Stimulated activated CD4-positive, alpha-beta T cell treated with anti-CD3 and anti-CD28 coated beads, Interleukin-12 subunit alpha, Interleukin-12 subunit beta, amount 100 ng/mL, for 4 hours (primary cell): ENCODE measurements at regions not wholly inside any gene's neighbourhood (a gene's known extent, or its start where the extent isn't known, plus 50 kb on each side); places are given as distances from the start of the nearest gene placed in this dataset.

Experiments used
- DNase-seq: peaks from one replicate; pipeline ENCODE4 v3.0.0-alpha.2; 2020

DNA sequence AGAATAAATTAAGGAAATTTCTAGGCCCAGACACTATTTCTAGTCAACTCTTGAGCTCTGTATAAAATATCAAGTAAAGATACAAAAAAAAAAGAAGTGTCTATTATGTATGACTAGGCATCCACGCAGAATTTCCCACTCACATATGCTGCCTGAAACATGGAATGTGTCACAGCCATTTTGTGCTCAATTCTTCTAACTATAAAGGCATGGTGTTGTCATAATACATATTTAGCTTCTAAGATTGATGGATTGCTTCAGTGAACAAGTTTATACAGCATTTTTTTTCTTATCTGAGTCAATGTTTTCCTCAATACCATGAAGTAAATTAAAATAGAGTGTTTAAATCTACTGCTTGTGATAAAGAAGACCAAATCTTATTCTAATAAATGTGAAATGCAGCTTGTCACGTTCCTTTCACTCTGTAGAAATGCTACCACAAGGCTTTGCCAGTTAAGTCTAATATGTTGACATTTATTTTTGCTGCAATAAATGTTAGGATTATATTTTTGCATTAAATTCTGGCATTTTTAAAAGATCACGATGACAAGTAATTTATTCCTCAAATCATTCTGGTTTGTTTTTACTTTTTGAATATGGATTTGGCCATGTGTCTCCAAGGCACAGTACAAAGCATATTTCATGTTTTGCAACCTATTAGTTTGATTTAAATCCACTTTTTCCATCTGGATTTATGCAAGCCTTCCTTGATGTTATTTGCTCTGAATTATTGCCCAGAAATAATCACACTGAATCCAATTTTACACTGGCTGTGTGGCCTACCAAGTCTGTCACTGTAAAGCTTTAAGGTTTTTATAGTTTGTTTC, 1829.0 kb upstream of the PCDH7 start:
- no peak for DNase-seq

DNA sequence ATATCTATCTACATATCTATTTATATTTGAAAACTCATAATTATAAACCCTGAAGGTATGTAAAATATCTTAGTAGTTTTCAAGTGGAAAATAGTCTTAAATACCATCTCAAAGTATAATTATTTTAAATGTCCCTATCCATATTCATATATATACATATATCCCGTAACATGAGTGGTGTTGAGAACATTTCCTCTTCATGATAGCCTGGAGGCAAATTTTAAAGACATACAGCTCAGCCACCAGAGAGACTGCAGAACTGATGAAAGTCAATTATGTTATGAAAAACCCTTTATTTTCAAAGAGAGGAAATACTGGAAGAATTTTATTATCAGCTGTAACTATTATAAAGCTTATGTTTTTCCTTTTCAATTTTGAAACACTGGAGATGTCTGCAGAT, 1806.7 kb upstream of the PCDH7 start:
- DNase-seq: no peak

DNA sequence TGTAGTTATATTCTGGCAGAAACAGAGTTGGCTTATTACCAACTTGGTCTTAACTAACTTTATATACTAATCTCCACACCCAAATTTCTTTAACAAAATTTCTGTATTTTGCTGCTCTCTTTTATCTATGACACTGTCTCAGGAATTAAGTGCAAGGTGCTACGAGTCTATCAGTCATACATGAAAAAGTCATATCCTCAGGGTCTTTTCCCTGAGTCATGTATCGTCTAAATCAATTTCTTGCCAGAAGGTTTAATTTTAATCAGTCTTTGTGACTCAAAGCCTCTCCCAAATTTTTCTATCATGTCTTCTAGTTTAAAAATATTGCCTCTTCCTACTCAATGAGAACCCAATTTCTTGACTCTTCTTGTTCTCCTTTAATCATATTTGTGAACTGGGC, 1803.6 kb upstream of the PCDH7 start:
- DNase-seq: no peak

DNA sequence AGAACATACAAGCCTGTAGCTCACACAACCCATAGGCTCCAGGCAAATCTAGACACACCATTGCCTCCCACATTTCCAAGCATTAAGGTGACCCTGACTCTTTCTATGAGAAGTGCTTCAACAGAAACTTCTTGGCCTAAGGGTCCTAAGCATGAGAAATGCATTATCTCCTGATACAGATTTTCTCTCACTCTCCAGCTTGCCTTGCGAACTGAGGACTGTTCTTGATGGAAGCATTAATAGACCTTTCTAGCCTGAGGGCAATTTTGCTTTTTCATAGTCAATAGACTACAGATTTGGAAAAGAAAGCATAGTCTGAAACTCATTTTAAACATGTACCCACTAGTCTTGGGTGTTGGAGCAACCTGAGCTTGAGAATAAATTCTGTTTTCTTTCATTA, 1801.3 kb upstream of the PCDH7 start:
- no peak for DNase-seq

DNA sequence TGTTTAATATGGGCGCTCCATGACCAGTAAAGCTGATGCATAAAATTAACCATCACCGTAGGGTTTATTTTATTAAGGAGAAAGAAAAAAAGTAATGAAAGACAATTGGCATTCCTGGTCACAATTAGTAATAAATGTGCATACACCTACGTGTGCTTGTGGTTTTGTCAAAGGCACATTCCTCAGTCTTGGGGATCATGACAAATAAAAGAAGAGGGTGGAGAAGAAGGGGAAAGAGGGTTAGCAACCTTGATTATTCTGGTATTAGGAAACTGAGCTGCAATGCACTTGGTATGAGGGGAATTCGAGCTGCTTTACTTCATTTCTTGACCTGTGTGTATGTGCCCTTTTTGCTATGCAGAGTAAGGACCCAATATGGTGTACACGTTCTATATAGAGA, 1798.3 kb upstream of the PCDH7 start:
- no peak for DNase-seq

DNA sequence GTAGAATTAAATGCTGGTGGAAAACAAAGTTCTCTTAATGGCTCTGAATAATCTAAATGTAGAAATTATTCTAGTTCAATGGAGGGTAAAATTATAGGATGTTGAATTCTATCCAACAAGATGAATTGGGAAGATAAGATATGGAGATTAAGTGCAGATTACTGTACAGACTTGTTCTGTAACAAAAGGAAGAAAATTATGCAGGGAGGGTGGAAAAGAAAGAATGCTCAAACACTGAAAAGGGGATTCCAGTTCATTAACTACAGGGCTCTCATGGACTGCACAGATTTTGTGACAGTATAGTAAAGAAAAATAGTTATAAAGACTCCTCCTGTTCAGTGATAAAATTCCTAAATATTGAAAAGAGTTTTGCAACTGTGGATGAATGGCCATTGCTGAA, 1794.0 kb upstream of the PCDH7 start:
- no peak for DNase-seq

DNA sequence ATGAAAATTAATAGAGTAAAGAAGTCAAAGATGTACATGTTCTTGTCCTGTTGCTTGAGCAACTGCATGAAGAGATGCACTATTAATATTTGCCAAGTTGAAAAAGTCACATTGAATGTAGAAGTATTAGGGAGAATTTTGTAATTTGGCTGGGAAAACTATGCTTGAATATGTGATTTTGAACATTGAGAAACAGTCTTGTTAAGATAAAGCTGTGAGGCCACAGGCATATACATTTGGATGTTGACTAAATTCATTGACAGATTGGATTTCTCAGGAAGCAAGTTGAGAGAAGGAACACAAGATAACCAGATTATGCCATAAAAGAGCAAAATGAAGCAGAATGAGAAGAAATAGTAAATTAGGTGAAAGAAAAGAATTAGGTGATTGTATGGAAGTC, 1777.5 kb upstream of the PCDH7 start:
- DNase-seq: no peak

DNA sequence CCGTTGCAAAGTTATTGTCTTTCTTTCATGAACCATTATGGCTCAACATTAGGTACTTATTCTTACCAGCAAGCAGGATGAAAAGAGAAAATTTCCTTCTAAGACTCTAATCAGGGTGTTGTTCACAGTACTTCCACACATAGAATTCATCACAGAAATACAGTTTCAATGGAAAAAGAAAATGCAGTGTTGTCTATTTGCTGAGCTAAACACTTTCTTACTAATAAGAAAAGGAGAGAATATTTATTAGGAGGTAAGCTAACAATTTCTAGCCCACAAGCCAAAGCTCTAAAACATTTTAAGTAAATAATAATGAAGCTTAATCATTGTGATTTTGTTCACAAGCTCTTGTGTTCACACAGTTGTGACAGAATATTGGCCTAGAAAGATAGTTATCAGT, 1772.8 kb upstream of the PCDH7 start:
- no peak for DNase-seq

DNA sequence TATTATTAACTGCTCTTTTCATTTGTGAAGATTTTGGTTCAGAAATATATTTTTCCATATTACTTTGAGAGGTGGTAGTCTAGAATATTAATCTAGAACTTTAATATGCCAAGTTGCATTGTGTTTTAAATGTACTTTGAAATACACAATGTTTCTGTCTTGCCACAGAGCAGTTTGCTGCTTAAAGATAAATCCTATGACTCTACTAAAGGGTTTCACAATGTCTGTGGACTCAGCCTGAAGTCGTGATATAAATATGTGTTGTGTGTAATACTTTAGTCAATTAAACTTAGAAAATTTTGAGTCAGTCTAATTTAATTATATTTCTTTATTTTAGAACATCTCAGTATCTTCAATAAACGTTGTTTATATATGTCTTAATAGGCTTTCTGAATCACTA, 1771.7 kb upstream of the PCDH7 start:
- no peak for DNase-seq

DNA sequence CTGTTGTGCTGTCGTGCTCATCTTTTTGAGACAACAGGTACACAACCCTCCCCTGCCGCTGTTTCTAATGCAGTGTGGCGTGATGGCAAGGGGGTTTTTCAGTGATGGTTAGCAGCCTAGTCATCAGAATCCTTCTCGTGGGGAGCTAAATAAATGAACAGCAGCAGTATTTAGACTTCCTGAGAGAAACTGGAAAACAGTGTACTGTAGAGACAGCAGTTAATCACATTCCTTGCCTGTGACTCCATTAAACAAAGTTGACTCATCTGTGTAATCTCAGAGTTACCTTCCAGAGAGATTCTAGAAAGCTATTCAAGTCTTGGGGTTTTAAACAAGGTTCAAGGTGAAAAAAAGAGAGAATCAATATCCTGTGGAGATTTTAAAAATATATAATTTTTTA, 1753.2 kb upstream of the PCDH7 start:
- DNase-seq: no peak

DNA sequence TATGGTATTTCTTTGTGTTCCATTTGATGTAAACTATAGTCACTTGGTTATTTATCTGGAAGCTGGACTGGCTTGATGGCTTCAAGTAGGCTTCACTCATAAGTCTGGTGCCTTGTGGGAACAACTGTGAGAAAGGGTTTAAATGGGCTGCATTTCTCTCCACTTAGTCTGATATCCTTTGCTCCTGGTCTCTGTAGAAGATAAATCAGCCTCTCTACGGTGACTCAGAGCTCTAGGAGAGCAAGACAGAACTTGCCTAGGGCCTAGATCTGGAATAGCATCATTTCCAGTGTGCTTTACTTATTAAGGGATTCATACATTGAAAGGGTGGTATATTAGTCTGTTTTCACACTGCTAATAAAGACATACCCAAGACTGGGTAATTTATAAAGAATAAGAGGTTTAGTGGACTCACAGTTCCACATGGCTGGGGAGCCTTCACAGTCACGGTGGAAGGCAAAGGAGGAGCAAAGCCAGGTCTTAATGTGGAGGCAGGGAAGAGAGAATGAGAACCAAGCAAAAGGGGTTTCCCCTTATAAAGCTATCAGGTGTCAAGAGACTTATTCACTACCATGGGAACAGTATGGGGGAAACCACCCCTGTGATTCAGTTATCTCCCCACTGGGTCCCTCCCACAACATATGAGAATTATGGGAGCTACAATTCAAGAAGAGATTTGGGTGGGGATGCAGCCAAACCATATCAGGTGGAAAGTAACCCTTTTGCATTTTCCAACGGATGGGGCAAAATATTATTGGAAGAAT, 1746.4 kb upstream of the PCDH7 start:
- DNase-seq: no peak

DNA sequence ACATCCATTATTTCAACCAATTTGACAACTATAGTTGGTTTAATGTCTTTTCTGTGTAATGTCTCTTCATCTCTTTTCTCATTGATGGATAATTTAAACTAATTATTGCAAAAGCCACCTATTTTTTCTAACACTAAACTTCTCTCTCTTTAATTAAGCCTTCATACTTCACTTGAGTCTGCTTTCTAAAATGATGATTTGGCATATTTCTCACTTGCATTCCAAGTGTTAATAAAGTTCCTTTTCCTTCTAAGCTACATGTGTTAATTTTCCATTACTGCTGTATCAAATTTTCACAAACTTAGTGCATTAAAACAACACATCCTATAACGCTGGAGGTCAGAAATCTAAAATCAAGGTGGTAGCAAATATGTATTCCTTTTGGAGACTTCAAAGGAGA, 1743.8 kb upstream of the PCDH7 start:
- no peak for DNase-seq

DNA sequence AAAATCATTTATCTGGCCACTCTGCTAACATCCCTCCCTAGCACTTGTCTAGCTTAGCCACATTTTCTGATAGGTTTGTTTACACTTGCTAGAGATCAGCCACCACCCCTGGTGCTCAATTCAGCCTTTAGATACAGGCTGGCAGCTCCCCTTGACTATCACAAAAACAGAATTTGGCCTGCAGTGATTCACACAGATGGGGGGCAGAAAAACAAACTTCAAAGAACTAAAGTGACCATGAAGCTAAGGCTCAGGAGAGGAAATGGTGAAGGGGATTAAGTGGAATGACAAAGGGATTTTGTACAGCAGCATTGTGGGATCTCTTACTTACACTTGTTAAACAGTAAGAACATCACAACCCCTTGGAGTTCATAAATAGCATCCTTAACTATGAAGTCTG, 1718.0 kb upstream of the PCDH7 start:
- DNase-seq: no peak

DNA sequence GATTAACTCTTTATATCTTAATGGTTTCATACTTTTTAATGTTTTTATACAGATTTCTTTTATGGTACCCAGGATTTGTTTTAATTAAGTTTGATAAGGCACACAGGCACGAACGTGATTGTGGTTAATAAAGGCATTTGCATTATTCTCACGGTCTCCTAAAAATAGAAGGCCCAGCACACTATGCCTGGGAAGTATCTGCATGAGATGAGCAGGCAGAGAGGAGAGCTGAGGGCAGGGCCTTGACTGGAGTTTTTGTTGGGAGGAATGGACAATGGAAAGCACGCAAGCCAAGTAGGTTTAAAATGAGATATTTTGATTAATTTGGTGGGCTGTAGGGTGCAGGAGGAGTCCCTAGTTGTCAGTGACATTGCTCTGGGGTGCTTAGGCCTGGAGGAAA, 1714.3 kb upstream of the PCDH7 start:
- no peak for DNase-seq

DNA sequence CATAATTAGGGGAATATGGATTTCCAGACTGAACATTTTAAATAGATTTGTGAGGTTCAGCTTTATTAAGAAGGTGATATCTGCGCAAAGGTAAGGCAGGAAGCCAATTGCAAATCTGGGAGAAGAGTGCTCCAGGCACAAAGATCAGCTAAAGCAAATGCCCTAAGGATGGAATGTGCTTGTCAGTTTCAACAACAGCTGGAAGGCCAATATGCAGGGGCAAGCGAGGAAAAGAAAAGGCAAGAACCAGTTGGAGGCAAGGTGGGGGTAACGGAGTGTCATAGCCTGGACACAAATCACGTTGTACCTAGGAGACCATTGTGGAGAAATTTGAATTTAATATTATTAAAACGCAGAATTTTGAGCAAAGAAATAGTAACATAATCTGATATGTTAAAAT, 1710.3 kb upstream of the PCDH7 start:
- no peak for DNase-seq

DNA sequence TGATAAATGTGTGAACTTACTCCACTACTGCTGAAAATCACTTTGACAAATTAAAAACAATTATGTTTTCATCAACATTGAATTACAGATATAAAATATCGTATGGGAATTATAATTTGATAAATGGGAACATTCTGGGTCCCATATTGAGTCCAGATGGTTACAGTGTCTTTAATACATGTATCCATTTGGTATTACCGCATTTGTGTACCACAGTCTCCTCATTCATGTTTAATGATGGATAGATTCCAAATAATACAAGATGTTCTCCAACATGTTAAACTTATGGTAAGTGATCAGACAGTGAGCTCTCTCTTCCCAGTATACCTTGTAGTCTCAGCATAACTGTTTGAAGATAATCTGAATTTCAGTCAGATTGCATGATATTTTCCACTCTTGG, 1706.8 kb upstream of the PCDH7 start:
- no peak for DNase-seq

DNA sequence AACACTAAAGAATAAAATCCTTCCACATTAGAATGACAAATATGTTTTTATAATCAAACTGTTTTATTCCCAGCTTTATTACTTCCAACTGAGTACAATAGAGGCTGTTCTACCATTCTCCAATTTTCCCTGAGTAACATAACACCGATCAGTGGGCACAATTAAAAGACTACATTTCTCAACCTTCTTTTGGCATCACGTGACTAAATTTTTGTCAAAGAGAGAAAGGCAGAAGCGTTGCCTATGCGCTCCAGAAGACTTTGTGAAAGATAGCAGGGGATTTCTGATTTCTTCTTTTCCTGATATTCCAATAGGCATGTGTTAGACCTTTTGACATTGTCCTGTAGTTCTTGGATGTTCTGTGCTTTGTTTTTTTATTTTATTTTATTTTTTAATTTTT, 1705.6 kb upstream of the PCDH7 start:
- no peak for DNase-seq

DNA sequence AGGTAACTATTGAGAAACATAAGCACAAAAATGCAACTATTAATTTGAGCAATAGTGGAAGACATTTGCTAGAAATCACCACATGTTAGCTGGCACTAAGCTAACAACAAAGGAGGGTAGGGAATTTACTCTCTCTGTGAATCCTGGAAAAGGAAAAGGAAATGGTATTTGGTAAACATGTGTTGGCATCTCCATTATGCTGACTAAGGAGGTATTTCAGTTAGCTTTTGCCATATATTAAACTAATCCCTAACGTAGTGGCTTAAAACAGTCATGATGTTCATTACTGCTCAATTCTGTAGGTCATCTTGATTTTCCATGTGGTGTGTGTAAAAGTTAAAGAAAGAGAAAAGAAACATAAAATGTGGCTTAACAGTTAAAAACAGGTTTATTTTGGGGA, 1686.5 kb upstream of the PCDH7 start:
- no peak for DNase-seq

DNA sequence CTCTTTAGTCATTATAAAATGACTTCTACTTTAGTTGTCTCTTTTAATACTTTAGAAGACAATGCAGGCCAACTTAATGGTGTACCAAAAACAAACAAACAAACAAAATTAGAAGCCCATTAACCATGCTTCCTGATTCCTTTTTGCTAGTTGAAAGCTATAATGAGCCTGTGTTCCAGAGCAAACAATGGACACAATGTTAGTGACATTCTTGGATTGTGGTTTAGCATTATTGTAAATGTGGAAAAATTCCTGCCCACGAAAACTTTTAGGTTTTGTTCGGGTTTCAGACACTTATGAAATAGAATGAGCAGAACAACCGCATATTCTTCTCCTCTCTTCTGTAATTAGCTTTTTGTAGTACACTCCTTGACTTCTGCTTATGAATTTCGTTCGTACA, 1682.7 kb upstream of the PCDH7 start:
- no peak for DNase-seq

DNA sequence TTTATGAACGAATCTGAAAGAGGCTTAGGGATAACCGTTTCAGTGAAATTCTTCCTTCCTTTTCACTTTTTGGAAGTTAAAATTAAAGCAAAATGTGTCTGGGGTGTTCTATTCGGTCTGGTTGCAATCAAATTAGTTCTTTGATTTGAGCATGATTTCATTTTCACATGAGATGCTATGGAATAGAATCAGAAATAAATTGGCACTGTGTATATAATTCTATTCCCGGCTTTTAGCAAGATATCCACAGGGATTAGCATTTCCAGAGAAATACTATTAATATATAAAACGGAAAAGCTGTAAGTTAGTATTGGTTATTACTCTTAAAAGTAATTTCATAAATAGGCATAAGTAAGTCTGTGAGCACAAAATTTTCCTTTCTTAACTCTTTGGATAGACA, 1676.8 kb upstream of the PCDH7 start:
- no peak for DNase-seq

DNA sequence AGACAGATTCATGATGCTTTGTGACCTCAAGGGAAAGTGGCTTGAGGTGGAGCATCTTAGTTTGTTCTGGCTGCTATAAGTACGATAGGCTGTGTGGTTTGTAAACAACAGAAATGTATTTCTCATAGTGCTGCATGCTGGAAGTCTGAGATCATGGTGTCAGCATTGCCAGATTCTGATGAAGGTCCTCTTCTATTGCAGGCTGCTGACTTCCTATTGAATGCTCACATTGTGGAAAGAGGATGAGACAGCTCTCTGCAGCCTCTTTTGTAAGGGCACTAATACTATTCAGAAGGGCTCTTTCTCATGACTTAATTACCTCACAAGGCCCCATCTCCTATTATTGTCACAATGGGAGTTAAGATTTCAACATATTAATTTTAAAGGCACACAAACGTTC, 1674.0 kb upstream of the PCDH7 start:
- no peak for DNase-seq

DNA sequence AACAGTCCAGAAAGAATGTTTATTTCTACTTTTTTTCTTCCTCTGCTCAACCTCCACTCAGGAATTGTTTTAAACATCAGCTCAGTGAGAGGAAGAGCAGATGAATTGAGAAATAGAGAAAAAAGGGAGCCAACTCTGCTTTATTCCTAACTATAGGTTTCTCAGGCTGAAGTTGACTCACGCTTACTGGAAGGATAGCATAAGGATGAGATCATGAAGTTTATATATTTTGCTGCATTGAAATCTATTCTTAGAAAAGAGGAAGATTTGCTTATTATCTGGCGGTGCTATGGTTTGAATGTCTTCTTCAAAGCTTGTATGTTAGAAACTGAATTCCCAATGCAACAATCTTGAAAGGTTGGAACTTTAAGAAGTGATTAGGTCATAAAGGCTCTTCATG, 1673.4 kb upstream of the PCDH7 start:
- DNase-seq: no peak

DNA sequence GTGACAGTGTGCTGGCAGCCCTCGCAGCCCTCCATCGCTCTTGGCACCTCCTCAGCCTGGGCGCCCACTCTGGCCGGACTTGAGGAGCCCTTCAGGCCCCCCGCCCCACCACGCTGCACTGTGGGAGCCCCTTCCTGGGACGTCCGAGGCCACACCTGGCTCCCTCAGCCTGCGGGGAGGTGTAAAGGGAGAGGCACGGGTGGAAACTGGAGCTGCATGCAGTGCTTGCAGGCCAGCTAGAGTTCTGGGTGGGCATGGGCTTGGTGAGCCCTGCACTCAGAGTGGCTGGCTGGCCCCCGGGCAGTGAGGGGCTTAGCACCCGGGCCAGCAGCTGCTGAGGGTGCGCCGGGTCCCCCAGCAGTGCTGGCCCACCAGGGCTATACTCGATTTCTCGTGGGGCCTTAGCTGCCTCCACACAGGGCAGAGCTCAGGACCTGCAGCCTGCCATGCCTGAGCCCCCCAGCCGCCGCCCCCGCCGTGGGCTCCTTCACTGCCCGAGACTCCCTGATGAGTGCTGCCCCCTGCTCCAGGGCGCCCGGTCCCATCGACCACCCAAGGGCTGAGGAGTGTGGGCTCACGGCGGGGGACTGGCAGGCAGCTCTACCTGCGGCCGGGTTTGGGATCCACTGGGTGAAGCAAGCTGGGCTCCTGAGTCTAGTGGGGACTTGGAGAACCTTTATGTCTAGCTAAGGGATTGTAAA, 1672.7 kb upstream of the PCDH7 start:
- no peak for DNase-seq

DNA sequence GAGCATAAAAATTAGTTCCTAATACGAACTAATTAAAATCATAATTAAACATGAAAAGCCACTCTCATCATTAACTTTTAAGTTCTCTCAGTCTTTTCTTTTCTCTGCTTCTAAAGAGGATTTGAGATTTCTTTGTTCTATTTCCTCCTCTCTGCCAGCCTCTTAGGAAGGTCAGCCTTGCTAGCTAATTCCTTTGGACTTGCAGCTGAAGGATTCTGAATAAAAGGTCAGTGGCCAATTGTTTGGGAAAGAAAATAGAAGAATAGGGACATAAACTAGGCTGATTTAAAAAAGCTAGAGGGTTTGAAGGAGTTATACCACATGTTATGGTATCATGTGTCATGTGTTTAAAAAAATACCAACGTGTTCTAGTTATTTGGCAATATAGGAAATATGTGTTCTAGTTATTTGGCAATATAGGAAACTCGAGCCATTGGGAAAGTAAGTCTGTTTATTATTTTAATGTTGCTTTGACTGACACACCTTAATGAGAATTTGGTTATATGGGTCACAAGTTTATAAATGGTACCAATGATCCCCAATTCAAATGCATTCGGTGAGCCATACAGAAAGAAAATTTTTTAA, 1668.7 kb upstream of the PCDH7 start:
- DNase-seq: no peak
